ENCODE measurements at regions not wholly inside any gene's neighbourhood (a gene's known extent, or its start where the extent isn't known, plus 50 kb on each side); places are given as distances from the start of the nearest gene placed in this dataset.

- no peak for DNase-seq
- in situ Hi-C loops (cut with MboI; ENCODE audit: low pct_unique_long_range_greater_than_20kb, low sequenced_read_pairs), result no loop called here
Measured at GRCh38 chr11:122179961-122180834, 64.2 kb upstream of the BLID start.

GRCh38 chr11:122178795-122179194 lies 62.8 kb upstream of the BLID start:
- no peak for DNase-seq
- in situ Hi-C loops (cut with MboI; ENCODE audit: low pct_unique_long_range_greater_than_20kb, low sequenced_read_pairs), result no loop called here

GRCh38 chr11:122177238-122177637 lies 61.2 kb upstream of the BLID start:
- no peak for DNase-seq
- in situ Hi-C loops (cut with MboI; ENCODE audit: low pct_unique_long_range_greater_than_20kb, low sequenced_read_pairs), result no loop called here

GRCh38 chr11:122176651-122177050 lies 60.6 kb upstream of the BLID start:
- no peak for DNase-seq

GRCh38 chr11:122175306-122175705 lies 59.3 kb upstream of the BLID start:
- in situ Hi-C loops (cut with MboI; ENCODE audit: low pct_unique_long_range_greater_than_20kb, low sequenced_read_pairs), result no loop called here
- no peak for DNase-seq

More at GRCh38 chr11:122176651-122177050, 60.6 kb upstream of the BLID start:
- in situ Hi-C loops (cut with MboI; ENCODE audit: low pct_unique_long_range_greater_than_20kb, low sequenced_read_pairs), result no loop called here

GRCh38 chr11:122173587-122173986 lies 57.6 kb upstream of the BLID start:
- in situ Hi-C loops (cut with MboI; ENCODE audit: low pct_unique_long_range_greater_than_20kb, low sequenced_read_pairs), result no loop called here
- no peak for DNase-seq

- in situ Hi-C loops (cut with MboI; ENCODE audit: low pct_unique_long_range_greater_than_20kb, low sequenced_read_pairs), result no loop called here
- no peak for DNase-seq
Measured at GRCh38 chr11:122173074-122173450, 57.0 kb upstream of the BLID start.

GRCh38 chr11:122172352-122173073 lies 56.5 kb upstream of the BLID start:
- in situ Hi-C loops (cut with MboI; ENCODE audit: low pct_unique_long_range_greater_than_20kb, low sequenced_read_pairs), result no loop called here
- DNase-seq, result no peak

- in situ Hi-C loops (cut with MboI; ENCODE audit: low pct_unique_long_range_greater_than_20kb, low sequenced_read_pairs), result no loop called here
- DNase-seq, result no peak
Measured at GRCh38 chr11:122170815-122171475, 54.9 kb upstream of the BLID start.

GRCh38 chr11:122168218-122168617 lies 52.2 kb upstream of the BLID start:
- no peak for DNase-seq
- in situ Hi-C loops (cut with MboI; ENCODE audit: low pct_unique_long_range_greater_than_20kb, low sequenced_read_pairs), result no loop called here

- in situ Hi-C loops (cut with MboI; ENCODE audit: low pct_unique_long_range_greater_than_20kb, low sequenced_read_pairs), result no loop called here
- DNase-seq, result no peak
Measured at GRCh38 chr11:122167100-122167499, 51.1 kb upstream of the BLID start.

- in situ Hi-C loops (cut with MboI; ENCODE audit: low pct_unique_long_range_greater_than_20kb, low sequenced_read_pairs), result no loop called here
- no peak for DNase-seq
Measured at GRCh38 chr11:122165607-122166371, 49.8 kb upstream of the BLID start.
